NCI-H2227 (cell line): ENCODE measurements at regions not wholly inside any gene's neighbourhood (a gene's known extent, or its start where the extent isn't known, plus 50 kb on each side); places are given as distances from the start of the nearest gene placed in this dataset.
"Not testable (repeated sequence)": the region's sequence is repeated elsewhere in the genome, so short reads cannot be mapped to it uniquely, and the experiment has no call there.

Source experiments
- DNase-seq: peaks from one replicate; lab custom pipeline; 2025; ENCODE audit not compliant: unreplicated experiment; lab: John Stamatoyannopoulos, UW

GRCh38 chr3:106338582-106339214 is 469.9 kb upstream of the CBLB start:
- no peak for DNase-seq

GRCh38 chr3:106339551-106339950 is 470.7 kb upstream of the CBLB start:
- DNase-seq, result no peak

- no peak for DNase-seq
Measured at GRCh38 chr3:106341087-106341486, 472.3 kb upstream of the CBLB start.

- DNase-seq, result no peak
Measured at GRCh38 chr3:106341586-106342162, 472.9 kb upstream of the CBLB start.

GRCh38 chr3:106342386-106342785 is 473.6 kb upstream of the CBLB start:
- no peak for DNase-seq

- DNase-seq, result no peak
Measured at GRCh38 chr3:106343811-106344210, 475.0 kb upstream of the CBLB start.

- no peak for DNase-seq
Measured at GRCh38 chr3:106345353-106346027, 476.7 kb upstream of the CBLB start.

GRCh38 chr3:106347350-106347749 is 478.5 kb upstream of the CBLB start:
- no peak for DNase-seq

GRCh38 chr3:106348139-106348690 is 479.4 kb upstream of the CBLB start:
- DNase-seq, result no peak

GRCh38 chr3:106349191-106349881 is 480.5 kb upstream of the CBLB start:
- no peak for DNase-seq

- no peak for DNase-seq
Measured at GRCh38 chr3:106355873-106356272, 487.1 kb upstream of the CBLB start.

- no peak for DNase-seq
Measured at GRCh38 chr3:106359692-106360091, 490.9 kb upstream of the CBLB start.

- DNase-seq, result not testable (repeated sequence)
Measured at GRCh38 chr3:106360901-106361300, 492.1 kb upstream of the CBLB start.

- no peak for DNase-seq
Measured at GRCh38 chr3:106364477-106364876, 495.7 kb upstream of the CBLB start.

- no peak for DNase-seq
Measured at GRCh38 chr3:106365061-106365691, 496.4 kb upstream of the CBLB start.

GRCh38 chr3:106366352-106366751 is 497.5 kb upstream of the CBLB start:
- DNase-seq, result no peak

GRCh38 chr3:106367496-106367895 is 498.7 kb upstream of the CBLB start:
- DNase-seq, result no peak

- DNase-seq, result no peak
Measured at GRCh38 chr3:106371221-106371970, 502.6 kb upstream of the CBLB start.

- no peak for DNase-seq
Measured at GRCh38 chr3:106371971-106372805, 503.4 kb upstream of the CBLB start.

GRCh38 chr3:106372806-106373190 is 504.0 kb upstream of the CBLB start:
- DNase-seq, result no peak
